Peyer's patch (tissue), 4 donors: ENCODE measurements at regions not wholly inside any gene's neighbourhood (a gene's known extent, or its start where the extent isn't known, plus 50 kb on each side); places are given as distances from the start of the nearest gene placed in this dataset.
"Not testable (repeated sequence)": the region's sequence is repeated elsewhere in the genome, so short reads cannot be mapped to it uniquely, and the experiment has no call there.

Source experiments
- DNase-seq, 3 donors: peaks; one replicate each; pipeline ENCODE4 v3.0.0-alpha.2; 2017 to 2019
- H3K27ac ChIP-seq, 4 donors: fragments of 200-600 bp; sonication (generic); one replicate each; pipeline ENCODE4 v1.5.1; 2016 to 2019
- H3K27me3 ChIP-seq, 2 donors: fragments of 200-600 bp; sonication (generic); one replicate each; pipeline ENCODE4 v1.5.1; 2019
- H3K36me3 ChIP-seq, 3 donors: fragments of 200-600 bp; sonication (generic); one replicate each; pipeline ENCODE4 v1.5.1; 2016 to 2019
- H3K4me1 ChIP-seq, 4 donors: fragments of 200-600 bp; sonication (generic); one replicate each; pipeline ENCODE4 v1.5.1; 2016 to 2019
- H3K4me3 ChIP-seq, 4 donors: fragments of 200-600 bp; sonication (generic); 1 replicate in 3 of 4; 2 replicates in 1 of 4; pipeline ENCODE4 v1.5.1; 2016 to 2019; ENCODE audit warnings: mild to moderate bottlenecking in 1 of 4
- H3K9me3 ChIP-seq, 4 donors: fragments of 200-600 bp; sonication (generic); one replicate each; pipeline ENCODE4 v1.5.1; 2016 to 2019; ENCODE audit warnings: mild to moderate bottlenecking in 1 of 4
- POLR2A ChIP-seq, 2 donors: fragments of 450-650 bp; IDR thresholded peaks; one replicate each; pipeline ENCODE4 v1.5.1; 2017; ENCODE audit warnings: antibody characterized with exemption in 2 of 2, mild to moderate bottlenecking in 2 of 2, moderate library complexity in 2 of 2
- TF ChIP-seq, protein P1 (sequence below), 6 experiments: fragments of 450-650 bp in 4 of 6; fragments of 200-600 bp in 2 of 6; sonication (generic) in 1 of 6; IDR thresholded peaks; one replicate each; pipeline ENCODE4 v1.5.1; 2017 to 2019; ENCODE audit warnings: antibody characterized with exemption in 6 of 6, mild to moderate bottlenecking in 3 of 6, moderate library complexity in 1 of 6

DNA sequence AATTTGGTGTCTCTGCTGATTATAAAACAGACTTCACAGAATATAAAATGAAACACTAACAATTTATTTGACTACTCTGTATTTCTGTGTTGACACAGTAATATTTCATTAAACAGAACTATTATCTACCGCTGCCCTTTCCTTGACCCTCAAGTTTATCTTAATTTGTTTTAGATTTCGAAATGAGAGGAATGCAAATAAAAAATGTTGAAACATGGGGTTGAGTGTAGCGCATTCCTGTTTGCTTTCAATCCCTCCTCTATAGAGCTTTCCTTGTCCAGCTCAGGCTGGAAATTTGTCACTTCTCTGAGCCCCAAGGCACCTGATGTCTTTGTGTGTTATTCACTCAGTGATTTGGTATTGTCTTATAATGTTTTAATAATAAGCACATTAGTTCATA, 550.2 kb downstream of the ZBBX start:
- no peak for DNase-seq
- no peak overlapping the region for H3K4me3 ChIP-seq
- H3K27me3 ChIP-seq = no peaks in the 10 kb centered on the region
- no peaks in the 10 kb centered on the region for H3K36me3 ChIP-seq
- H3K27ac ChIP-seq = no peak overlapping the region
- no peaks in the 10 kb centered on the region for H3K9me3 ChIP-seq
- TF ChIP-seq, protein P1, sequence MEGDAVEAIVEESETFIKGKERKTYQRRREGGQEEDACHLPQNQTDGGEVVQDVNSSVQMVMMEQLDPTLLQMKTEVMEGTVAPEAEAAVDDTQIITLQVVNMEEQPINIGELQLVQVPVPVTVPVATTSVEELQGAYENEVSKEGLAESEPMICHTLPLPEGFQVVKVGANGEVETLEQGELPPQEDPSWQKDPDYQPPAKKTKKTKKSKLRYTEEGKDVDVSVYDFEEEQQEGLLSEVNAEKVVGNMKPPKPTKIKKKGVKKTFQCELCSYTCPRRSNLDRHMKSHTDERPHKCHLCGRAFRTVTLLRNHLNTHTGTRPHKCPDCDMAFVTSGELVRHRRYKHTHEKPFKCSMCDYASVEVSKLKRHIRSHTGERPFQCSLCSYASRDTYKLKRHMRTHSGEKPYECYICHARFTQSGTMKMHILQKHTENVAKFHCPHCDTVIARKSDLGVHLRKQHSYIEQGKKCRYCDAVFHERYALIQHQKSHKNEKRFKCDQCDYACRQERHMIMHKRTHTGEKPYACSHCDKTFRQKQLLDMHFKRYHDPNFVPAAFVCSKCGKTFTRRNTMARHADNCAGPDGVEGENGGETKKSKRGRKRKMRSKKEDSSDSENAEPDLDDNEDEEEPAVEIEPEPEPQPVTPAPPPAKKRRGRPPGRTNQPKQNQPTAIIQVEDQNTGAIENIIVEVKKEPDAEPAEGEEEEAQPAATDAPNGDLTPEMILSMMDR (IDR thresholded peaks at IDR 0.05) = no peak
- TF ChIP-seq POLR2A (IDR thresholded peaks at IDR 0.05) = no peak
- no peaks in the 10 kb centered on the region for H3K4me1 ChIP-seq

DNA sequence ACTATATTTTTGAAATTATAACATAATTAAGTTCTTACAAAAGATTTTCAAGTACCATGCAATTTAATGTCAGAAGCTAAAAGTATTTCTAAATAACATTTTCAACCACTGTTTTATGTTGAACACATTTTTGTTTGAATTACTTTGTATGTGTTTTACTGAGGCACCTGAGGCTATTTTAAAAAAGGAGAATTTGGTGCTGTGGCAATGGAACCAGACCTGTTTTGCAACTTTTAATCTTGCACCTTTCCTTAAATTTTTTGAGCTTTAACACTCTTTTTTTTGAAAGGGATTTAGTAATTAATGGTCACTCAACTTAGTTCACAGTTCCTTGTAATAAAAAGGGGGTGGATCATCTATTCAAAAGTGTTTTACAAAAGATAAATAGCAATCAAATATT, 561.6 kb downstream of the ZBBX start:
- Histone ChIP-seq H3K27ac (no peak overlapping the region), H3K4me1 (no peaks in the 10 kb centered on the region), H3K36me3 (no peaks in the 10 kb centered on the region), H3K9me3 (no peaks in the 10 kb centered on the region), H3K4me3 (no peak overlapping the region), H3K27me3 (no peaks in the 10 kb centered on the region)
- no peak for TF ChIP-seq POLR2A (IDR thresholded peaks at IDR 0.05)
- TF ChIP-seq, protein P1 (IDR thresholded peaks at IDR 0.05) = no peak
- DNase-seq = no peak

DNA sequence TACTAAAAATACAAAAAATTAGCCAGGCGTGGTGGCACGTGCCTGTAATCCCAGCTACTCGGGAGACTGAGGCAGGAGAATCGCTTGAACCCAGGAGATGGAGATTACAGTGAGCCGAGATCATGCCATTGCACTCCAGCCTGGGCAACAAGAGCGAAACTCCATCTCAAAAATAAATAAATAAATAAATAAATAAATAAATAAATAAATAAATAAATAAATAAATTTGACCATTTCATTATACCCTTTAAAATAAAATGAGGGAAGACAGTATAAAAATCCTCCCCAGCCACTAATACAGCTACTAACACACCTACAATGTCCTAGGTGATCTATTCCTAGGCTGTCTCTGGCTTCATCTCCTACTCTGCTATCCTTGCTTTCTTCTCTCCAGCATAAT, 562.8 kb downstream of the ZBBX start:
- not testable (repeated sequence) for H3K27ac ChIP-seq, H3K4me1 ChIP-seq, H3K36me3 ChIP-seq, H3K27me3 ChIP-seq, H3K4me3 ChIP-seq, H3K9me3 ChIP-seq, DNase-seq

DNA sequence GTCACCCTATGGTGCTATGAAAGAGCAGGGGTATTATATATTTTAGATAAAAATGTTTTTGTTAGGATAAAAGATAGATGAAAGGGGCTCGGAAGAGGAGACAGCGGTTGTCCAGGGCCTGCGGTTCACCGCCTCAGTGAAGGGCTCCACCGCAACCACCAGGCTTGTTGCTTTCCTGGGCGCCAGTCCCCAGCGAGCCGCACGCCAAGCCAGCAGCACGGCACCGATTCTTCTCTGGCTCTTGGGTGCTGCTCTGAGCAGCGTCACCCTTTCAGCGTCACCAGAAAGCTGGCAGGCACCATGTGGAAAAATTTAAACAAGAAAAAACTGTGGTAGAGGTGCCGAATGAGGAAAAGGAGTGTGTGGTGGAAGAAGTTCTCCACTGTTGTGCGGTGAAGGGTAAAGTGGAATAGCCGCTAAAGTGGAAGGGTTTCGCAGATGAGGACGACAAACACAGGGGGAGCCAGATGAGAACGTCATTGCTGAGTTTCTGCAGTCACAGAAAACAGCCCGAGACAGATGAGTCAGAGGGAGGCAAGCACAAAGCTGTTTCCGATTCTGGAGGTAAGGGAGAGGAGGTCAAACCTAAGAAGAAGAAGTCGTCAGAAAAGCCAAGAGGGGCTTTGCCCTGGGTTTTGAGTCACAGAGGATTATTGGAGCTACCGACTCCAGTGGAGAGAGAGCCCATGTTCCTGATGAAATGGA, 569.2 kb downstream of the ZBBX start:
- TF ChIP-seq POLR2A (IDR thresholded peaks at IDR 0.05) = no peak
- TF ChIP-seq, protein P1 (IDR thresholded peaks at IDR 0.05) = no peak
- Histone ChIP-seq H3K4me1 (no peaks in the 10 kb centered on the region), H3K27ac (no peak overlapping the region), H3K4me3 (no peak overlapping the region), H3K9me3 (no peaks in the 10 kb centered on the region), H3K36me3 (no peaks in the 10 kb centered on the region), H3K27me3 (no peaks in the 10 kb centered on the region)
- no peak for DNase-seq

DNA sequence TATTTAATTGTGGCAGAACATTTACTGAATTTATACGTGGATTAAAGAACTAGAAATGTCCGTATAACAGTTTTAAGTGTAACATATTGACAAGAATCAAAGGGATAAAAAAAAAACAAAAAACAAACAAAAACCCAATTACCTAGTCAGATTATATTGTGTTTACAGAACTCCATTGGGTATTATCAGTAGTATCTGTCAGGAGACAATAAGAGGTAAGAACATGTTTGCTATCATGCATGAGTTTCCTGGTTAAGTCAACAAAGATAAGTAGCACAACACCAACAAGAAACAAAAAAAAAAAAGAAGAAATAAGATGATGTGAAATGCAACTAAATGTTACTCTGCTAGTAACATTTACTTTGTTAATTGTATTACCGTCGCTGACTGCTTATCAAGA, 570.6 kb downstream of the ZBBX start:
- no peaks in the 10 kb centered on the region for H3K4me1 ChIP-seq
- no peaks in the 10 kb centered on the region for H3K36me3 ChIP-seq
- H3K27me3 ChIP-seq = no peaks in the 10 kb centered on the region
- no peak for DNase-seq
- H3K4me3 ChIP-seq = no peak overlapping the region
- TF ChIP-seq, protein P1 (IDR thresholded peaks at IDR 0.05) = no peak
- TF ChIP-seq POLR2A (IDR thresholded peaks at IDR 0.05) = no peak
- H3K27ac ChIP-seq = no peak overlapping the region
- no peaks in the 10 kb centered on the region for H3K9me3 ChIP-seq

DNA sequence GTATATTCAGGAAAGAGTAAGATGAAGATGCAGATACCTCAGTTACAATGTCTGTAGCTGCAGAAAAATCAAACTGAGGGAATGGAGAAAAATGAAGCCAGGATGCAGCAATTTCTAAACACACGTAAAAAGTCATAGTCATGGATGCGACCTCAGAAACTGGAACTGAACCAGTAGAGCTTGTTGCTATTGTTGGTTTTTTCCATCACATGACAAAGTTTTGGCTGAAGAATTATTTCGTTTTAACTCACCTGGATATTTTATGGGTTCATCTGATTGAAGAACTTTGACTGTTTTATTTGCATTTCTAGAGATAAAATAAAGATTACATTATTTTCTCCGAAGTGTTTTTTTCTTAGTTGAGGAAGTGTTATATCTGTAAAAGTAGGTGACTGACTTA, 591.2 kb downstream of the ZBBX start:
- Histone ChIP-seq H3K27me3 (no peaks in the 10 kb centered on the region), H3K36me3 (no peaks in the 10 kb centered on the region), H3K4me3 (no peak overlapping the region), H3K27ac (no peak overlapping the region), H3K9me3 (no peaks in the 10 kb centered on the region), H3K4me1 (no peaks in the 10 kb centered on the region)
- no peak for TF ChIP-seq POLR2A (IDR thresholded peaks at IDR 0.05)
- TF ChIP-seq, protein P1 (IDR thresholded peaks at IDR 0.05) = no peak
- DNase-seq = no peak
